Colonic mucosa (tissue), 4 donors: ENCODE measurements at regions not wholly inside any gene's neighbourhood (a gene's known extent, or its start where the extent isn't known, plus 50 kb on each side); places are given as distances from the start of the nearest gene placed in this dataset.

Experiments used
- DNase-seq: peaks from one replicate; pipeline ENCODE4 v3.0.0-alpha.2; 2020
- H3K27ac ChIP-seq: fragments of 200-600 bp; one replicate; pipeline ENCODE4 v1.8.0; 2021
- H3K27me3 ChIP-seq: fragments of 200-600 bp; one replicate; pipeline ENCODE4 v1.8.0; 2021
- H3K36me3 ChIP-seq: fragments of 200-600 bp; one replicate; pipeline ENCODE4 v1.8.0; 2021
- H3K4me1 ChIP-seq: fragments of 200-600 bp; one replicate; pipeline ENCODE4 v1.8.0; 2021; ENCODE audit warnings: mild to moderate bottlenecking
- H3K4me3 ChIP-seq: fragments of 200-600 bp; one replicate; pipeline ENCODE4 v1.8.0; 2021
- H3K9ac ChIP-seq, 2 donors: one replicate each; pipeline ENCODE4 v1.7.0; 2013; ENCODE audit warnings: control low read depth in 2 of 2, low read depth in 2 of 2, low read length in 2 of 2
- H3K9me3 ChIP-seq: fragments of 200-600 bp; one replicate; pipeline ENCODE4 v1.8.0; 2021
- intact Hi-C: fragments of 100-400 bp; cut with DNase I; formaldehyde crosslinking; loops from one replicate; pipeline ENCODE4 v1.14.1; 2022
- TF ChIP-seq, protein P1 (sequence below): fragments of 200-600 bp; IDR thresholded peaks from one replicate; pipeline ENCODE4 v1.8.0; 2022; ENCODE audit warnings: antibody characterized with exemption, mild to moderate bottlenecking
- donor health status: healthy.
- donor health status: DM: no; HTN: no; CAD: no.
- donor health status: DM: no; HTN: no; CAD: no.

DNA sequence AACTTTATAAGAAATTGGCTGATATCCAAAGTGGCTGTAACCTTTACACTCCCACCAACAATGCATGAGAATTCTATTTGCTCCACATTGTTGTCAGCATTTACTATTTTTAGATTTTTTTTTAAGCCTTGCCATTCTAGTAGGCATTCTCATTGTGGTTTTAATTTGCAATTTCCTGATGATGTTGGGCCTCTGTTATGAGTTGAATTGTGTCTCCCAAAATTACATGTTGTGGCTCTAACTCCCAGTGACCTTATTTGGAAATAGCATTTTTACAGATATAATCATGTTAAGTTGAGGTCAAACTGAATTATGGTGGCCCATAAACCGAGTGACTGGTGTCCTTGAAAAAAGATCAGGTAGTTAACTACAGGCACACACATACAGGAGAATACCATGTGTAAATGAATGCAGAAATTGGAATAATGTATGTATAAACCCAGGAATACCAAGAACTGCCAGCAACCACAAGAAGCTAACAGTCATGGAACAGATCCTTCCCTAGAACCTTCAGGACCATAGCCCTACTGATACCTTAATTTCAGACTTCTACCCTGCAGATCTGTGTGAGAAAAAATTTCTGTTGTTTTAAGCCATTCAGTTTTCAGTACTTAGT, 348.8 kb upstream of the DAB1 start:
- Histone ChIP-seq H3K36me3 (no peaks in the 10 kb centered on the region), H3K9ac (no peak overlapping the region), H3K4me3 (no peak overlapping the region), H3K9me3 (no peaks in the 10 kb centered on the region), H3K27ac (no peak overlapping the region), H3K27me3 (no peaks in the 10 kb centered on the region), H3K4me1 (no peaks in the 10 kb centered on the region)
- TF ChIP-seq, protein P1, sequence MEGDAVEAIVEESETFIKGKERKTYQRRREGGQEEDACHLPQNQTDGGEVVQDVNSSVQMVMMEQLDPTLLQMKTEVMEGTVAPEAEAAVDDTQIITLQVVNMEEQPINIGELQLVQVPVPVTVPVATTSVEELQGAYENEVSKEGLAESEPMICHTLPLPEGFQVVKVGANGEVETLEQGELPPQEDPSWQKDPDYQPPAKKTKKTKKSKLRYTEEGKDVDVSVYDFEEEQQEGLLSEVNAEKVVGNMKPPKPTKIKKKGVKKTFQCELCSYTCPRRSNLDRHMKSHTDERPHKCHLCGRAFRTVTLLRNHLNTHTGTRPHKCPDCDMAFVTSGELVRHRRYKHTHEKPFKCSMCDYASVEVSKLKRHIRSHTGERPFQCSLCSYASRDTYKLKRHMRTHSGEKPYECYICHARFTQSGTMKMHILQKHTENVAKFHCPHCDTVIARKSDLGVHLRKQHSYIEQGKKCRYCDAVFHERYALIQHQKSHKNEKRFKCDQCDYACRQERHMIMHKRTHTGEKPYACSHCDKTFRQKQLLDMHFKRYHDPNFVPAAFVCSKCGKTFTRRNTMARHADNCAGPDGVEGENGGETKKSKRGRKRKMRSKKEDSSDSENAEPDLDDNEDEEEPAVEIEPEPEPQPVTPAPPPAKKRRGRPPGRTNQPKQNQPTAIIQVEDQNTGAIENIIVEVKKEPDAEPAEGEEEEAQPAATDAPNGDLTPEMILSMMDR = no peak
- no peak for DNase-seq
- intact Hi-C loops = no loop called here

DNA sequence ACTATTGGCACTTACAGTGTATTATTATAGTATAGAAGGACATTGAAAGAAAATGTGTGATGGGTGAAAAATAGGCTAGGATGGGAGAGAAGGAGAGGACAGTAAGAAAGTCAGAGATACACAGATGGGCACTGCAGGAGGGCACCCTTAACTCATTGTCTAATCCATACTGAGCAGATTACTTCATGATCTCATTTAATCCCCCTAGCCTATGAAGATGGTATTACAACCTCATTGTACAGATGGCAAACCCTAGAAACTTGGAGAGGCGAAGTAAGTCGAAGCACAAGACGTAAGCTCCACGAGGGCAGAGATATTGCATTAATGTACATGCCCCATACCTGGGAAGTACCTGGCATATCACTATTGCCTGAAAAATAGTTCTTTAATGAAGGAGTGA, 346.9 kb upstream of the DAB1 start:
- TF ChIP-seq, protein P1 = peak; percentile 21
- Histone ChIP-seq H3K9me3 (no peaks in the 10 kb centered on the region), H3K36me3 (no peaks in the 10 kb centered on the region), H3K27me3 (no peaks in the 10 kb centered on the region), H3K27ac (no peak overlapping the region), H3K4me3 (no peak overlapping the region), H3K4me1 (no peaks in the 10 kb centered on the region), H3K9ac (no peak overlapping the region)
- intact Hi-C loops = no loop called here
- no peak for DNase-seq

DNA sequence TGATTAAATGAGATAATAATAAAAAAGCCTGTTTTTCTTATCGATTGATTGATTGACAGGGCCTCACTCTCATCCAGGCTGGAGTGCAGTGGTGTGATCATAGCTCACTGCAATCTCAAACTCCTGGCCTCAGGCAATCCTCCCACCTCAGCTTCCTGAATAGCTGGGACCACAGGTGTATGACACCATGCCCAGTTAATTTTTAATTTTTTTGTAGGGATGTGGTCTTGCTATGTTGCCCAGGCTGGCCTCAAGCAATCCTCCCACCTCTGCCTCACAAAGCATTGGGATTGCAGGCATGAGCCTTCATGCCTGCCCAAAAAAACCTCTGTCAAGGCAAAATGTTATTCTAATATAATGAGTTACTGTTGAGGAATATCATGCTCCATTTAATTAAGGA, 346.4 kb upstream of the DAB1 start:
- H3K27ac ChIP-seq = no peak overlapping the region
- H3K36me3 ChIP-seq = no peaks in the 10 kb centered on the region
- H3K4me1 ChIP-seq = no peaks in the 10 kb centered on the region
- TF ChIP-seq, protein P1 = no peak
- no peak overlapping the region for H3K4me3 ChIP-seq
- intact Hi-C loops = no loop called here
- no peaks in the 10 kb centered on the region for H3K27me3 ChIP-seq
- DNase-seq = no peak
- no peak overlapping the region for H3K9ac ChIP-seq
- no peaks in the 10 kb centered on the region for H3K9me3 ChIP-seq

DNA sequence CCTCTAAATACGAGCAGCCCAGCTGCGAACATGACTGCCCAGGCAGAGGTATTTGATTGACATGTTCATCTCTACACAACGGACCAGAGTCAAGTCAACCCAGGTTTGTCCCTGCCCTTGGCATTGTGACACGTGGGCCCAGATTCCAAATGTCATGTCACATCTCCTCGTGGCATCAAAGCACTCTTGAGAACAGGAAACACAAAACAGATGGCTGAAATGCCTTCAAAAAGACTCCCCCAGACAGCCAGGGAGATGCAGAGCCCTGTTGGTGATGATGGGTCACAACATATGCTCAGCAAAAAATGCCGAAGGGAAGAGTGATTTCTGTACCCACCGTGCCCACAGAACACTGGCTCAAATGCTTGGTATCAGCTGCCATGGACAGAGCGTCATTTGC, 337.8 kb upstream of the DAB1 start:
- TF ChIP-seq, protein P1 = no peak
- Histone ChIP-seq H3K27me3 (no peaks in the 10 kb centered on the region), H3K27ac (no peak overlapping the region), H3K4me3 (no peak overlapping the region), H3K9me3 (no peaks in the 10 kb centered on the region), H3K4me1 (no peaks in the 10 kb centered on the region), H3K9ac (no peak overlapping the region), H3K36me3 (no peaks in the 10 kb centered on the region)
- intact Hi-C loops = no loop called here
- no peak for DNase-seq

DNA sequence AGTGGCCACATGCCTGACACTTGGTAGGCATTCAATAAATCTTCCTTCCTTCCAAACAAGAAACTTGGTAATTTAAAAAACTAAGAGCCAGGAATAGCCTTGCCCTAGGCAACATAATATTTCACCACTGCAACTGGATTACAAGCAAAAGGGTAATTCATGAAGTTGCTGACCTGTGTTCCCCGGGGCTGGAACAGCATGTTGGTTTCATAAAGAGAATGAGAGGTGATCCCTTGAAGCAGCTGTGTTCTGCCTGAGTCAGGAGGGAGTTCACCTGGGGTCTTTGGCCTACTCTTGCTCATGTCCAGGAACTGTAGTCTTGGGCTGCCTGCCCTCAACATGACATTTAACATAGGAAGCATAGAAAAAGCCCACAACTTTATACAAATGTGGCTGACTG, 329.0 kb upstream of the DAB1 start:
- Histone ChIP-seq H3K27ac (no peak overlapping the region), H3K27me3 (no peaks in the 10 kb centered on the region), H3K36me3 (no peaks in the 10 kb centered on the region), H3K4me3 (no peak overlapping the region), H3K4me1 (no peaks in the 10 kb centered on the region), H3K9ac (no peak overlapping the region), H3K9me3 (no peaks in the 10 kb centered on the region)
- TF ChIP-seq, protein P1 = no peak
- no peak for DNase-seq
- intact Hi-C loops = no loop called here
